ENCODE measurements at regions not wholly inside any gene's neighbourhood (a gene's known extent, or its start where the extent isn't known, plus 50 kb on each side); places are given as distances from the start of the nearest gene placed in this dataset.

GRCh38 chr18:78542204-78542603 lies 437.4 kb upstream of the SALL3 start:
- Histone ChIP-seq H3K27ac (no peak overlapping the region), H3K4me3 (no peak overlapping the region), H3K27me3 (no peaks in the 10 kb centered on the region), H3K9me3 (peaks cover 0 to 3% of the 10 kb centered on the region in 2 donors), H3K4me1 (peaks cover 3 to 14% of the 10 kb centered on the region in 2 donors), H3K36me3 (no peaks in the 10 kb centered on the region)
- peak; percentile 98 for ATAC-seq
- intact Hi-C loops (cut with DNase I): no loop called here
- TF ChIP-seq, protein P1, sequence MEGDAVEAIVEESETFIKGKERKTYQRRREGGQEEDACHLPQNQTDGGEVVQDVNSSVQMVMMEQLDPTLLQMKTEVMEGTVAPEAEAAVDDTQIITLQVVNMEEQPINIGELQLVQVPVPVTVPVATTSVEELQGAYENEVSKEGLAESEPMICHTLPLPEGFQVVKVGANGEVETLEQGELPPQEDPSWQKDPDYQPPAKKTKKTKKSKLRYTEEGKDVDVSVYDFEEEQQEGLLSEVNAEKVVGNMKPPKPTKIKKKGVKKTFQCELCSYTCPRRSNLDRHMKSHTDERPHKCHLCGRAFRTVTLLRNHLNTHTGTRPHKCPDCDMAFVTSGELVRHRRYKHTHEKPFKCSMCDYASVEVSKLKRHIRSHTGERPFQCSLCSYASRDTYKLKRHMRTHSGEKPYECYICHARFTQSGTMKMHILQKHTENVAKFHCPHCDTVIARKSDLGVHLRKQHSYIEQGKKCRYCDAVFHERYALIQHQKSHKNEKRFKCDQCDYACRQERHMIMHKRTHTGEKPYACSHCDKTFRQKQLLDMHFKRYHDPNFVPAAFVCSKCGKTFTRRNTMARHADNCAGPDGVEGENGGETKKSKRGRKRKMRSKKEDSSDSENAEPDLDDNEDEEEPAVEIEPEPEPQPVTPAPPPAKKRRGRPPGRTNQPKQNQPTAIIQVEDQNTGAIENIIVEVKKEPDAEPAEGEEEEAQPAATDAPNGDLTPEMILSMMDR (IDR thresholded peaks at IDR 0.05): no peak
- peak in 3 of 4 donors; percentile 69 to 88 (median 80) for DNase-seq

- TF ChIP-seq, protein P1 (IDR thresholded peaks at IDR 0.05): no peak
- Histone ChIP-seq H3K4me1 (peaks cover 3 to 14% of the 10 kb centered on the region in 2 donors), H3K9me3 (peaks cover 0 to 3% of the 10 kb centered on the region in 2 donors), H3K27ac (no peak overlapping the region), H3K4me3 (no peak overlapping the region), H3K27me3 (no peaks in the 10 kb centered on the region), H3K36me3 (no peaks in the 10 kb centered on the region)
- DNase-seq (no peak), ATAC-seq (no peak)
- intact Hi-C loops (cut with DNase I): no loop called here
Measured at GRCh38 chr18:78543201-78543725, 436.4 kb upstream of the SALL3 start.

DNA sequence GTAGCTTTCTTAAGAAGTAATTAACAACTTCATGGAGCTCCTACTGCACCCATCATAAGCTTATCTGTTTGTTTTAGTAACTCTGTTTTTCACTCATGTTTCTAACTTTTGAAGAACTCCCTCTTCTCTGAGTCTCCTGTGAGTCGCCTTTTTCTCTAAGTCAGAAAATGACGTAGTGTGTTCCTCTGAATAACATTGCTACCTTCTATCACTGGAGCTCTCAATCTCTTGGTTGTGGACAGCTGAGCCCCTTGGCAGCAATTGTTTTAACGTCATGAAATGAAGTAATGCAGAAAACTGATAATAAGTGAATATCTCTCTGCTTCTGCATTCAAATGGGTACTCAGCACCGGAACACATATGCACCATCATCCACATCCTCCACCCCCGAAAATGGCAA lies 433.3 kb upstream of the SALL3 start:
- Histone ChIP-seq H3K4me3 (no peak overlapping the region), H3K9me3 (peaks cover 0 to 3% of the 10 kb centered on the region in 2 donors), H3K27ac (no peak overlapping the region), H3K36me3 (no peaks in the 10 kb centered on the region), H3K27me3 (no peaks in the 10 kb centered on the region), H3K4me1 (peaks cover 3 to 14% of the 10 kb centered on the region in 2 donors)
- ATAC-seq: no peak
- DNase-seq: no peak
- TF ChIP-seq, protein P1 (IDR thresholded peaks at IDR 0.05): no peak
- intact Hi-C loops (cut with DNase I): no loop called here

GRCh38 chr18:78547817-78548216 lies 431.8 kb upstream of the SALL3 start:
- no peak for DNase-seq

GRCh38 chr18:78548261-78549058 lies 431.2 kb upstream of the SALL3 start:
- intact Hi-C loops (cut with DNase I): no loop called here
- no peak for ATAC-seq

More at GRCh38 chr18:78547817-78548216, 431.8 kb upstream of the SALL3 start:
- TF ChIP-seq, protein P1 (IDR thresholded peaks at IDR 0.05): no peak
- Histone ChIP-seq H3K36me3 (no peaks in the 10 kb centered on the region), H3K9me3 (peaks cover 0 to 3% of the 10 kb centered on the region in 2 donors), H3K27ac (no peak overlapping the region), H3K4me3 (no peak overlapping the region), H3K4me1 (peaks cover 0 to 3% of the 10 kb centered on the region in 2 donors), H3K27me3 (no peaks in the 10 kb centered on the region)
- ATAC-seq: no peak
- intact Hi-C loops (cut with DNase I): no loop called here

More at GRCh38 chr18:78548261-78549058, 431.2 kb upstream of the SALL3 start:
- no peaks in the 10 kb centered on the region for H3K4me1 ChIP-seq
- no peak for DNase-seq
- H3K36me3 ChIP-seq: no peaks in the 10 kb centered on the region
- H3K4me3 ChIP-seq: no peak overlapping the region
- TF ChIP-seq, protein P1 (IDR thresholded peaks at IDR 0.05): no peak
- H3K27ac ChIP-seq: no peak overlapping the region
- no peaks in the 10 kb centered on the region for H3K27me3 ChIP-seq
- peaks cover 0 to 3% of the 10 kb centered on the region in 2 donors for H3K9me3 ChIP-seq

All from left lung (tissue), 4 donors.